ENCODE measurements at regions not wholly inside any gene's neighbourhood (a gene's known extent, or its start where the extent isn't known, plus 50 kb on each side); places are given as distances from the start of the nearest gene placed in this dataset.

- no peaks in the 10 kb centered on the region for H3K27me3 Mint-ChIP-seq (ENCODE audit: unreplicated experiment)
Measured at GRCh38 chr5:63141591-63141990, 563.0 kb downstream of the LRRC70 start.

GRCh38 chr5:63135291-63135690, 556.7 kb downstream of the LRRC70 start:
- Mint-ChIP-seq H3K9me3 (ENCODE audit: low read depth, unreplicated experiment) (no peaks in the 10 kb centered on the region), H3K4me3 (ENCODE audit: low read depth, unreplicated experiment) (no peak overlapping the region), H3K27ac (ENCODE audit: unreplicated experiment) (no peak overlapping the region), H3K27me3 (ENCODE audit: unreplicated experiment) (no peaks in the 10 kb centered on the region), H3K36me3 (ENCODE audit: insufficient read depth, unreplicated experiment) (peaks cover 6% of the 10 kb centered on the region), H3K4me1 (ENCODE audit: low read depth, unreplicated experiment) (peaks cover 12% of the 10 kb centered on the region)
- intact Hi-C loops (cut with micrococcal nuclease; ENCODE audit: unreplicated experiment), result no loop called here
- CTCF ChIA-PET, result no interaction called here
- DNase-seq, result no peak
- no peak for TF ChIP-seq CTCF (IDR thresholded peaks at IDR 0.05; ENCODE audit: unreplicated experiment)
- no TSS peak for BruUV-seq (replicated peaks)

More at GRCh38 chr5:63141591-63141990, 563.0 kb downstream of the LRRC70 start:
- CTCF ChIA-PET, result no interaction called here
- intact Hi-C loops (cut with micrococcal nuclease; ENCODE audit: unreplicated experiment), result no loop called here
- no TSS peak for BruUV-seq (replicated peaks)
- Mint-ChIP-seq H3K9me3 (ENCODE audit: low read depth, unreplicated experiment) (no peaks in the 10 kb centered on the region), H3K27ac (ENCODE audit: unreplicated experiment) (no peak overlapping the region), H3K4me3 (ENCODE audit: low read depth, unreplicated experiment) (no peak overlapping the region), H3K36me3 (ENCODE audit: insufficient read depth, unreplicated experiment) (no peaks in the 10 kb centered on the region), H3K4me1 (ENCODE audit: low read depth, unreplicated experiment) (no peaks in the 10 kb centered on the region)
- no peak for TF ChIP-seq CTCF (IDR thresholded peaks at IDR 0.05; ENCODE audit: unreplicated experiment)
- no peak for DNase-seq

GRCh38 chr5:63131626-63132285, 553.1 kb downstream of the LRRC70 start:
- no TSS peak for BruUV-seq (replicated peaks)
- intact Hi-C loops (cut with micrococcal nuclease; ENCODE audit: unreplicated experiment), result no loop called here
- CTCF ChIA-PET, result no interaction called here
- Mint-ChIP-seq H3K4me3 (ENCODE audit: low read depth, unreplicated experiment) (no peak overlapping the region), H3K36me3 (ENCODE audit: insufficient read depth, unreplicated experiment) (peaks cover 6% of the 10 kb centered on the region), H3K4me1 (ENCODE audit: low read depth, unreplicated experiment) (peaks cover 32% of the 10 kb centered on the region), H3K9me3 (ENCODE audit: low read depth, unreplicated experiment) (no peaks in the 10 kb centered on the region), H3K27me3 (ENCODE audit: unreplicated experiment) (no peaks in the 10 kb centered on the region), H3K27ac (ENCODE audit: unreplicated experiment) (no peak overlapping the region)
- no peak for TF ChIP-seq CTCF (IDR thresholded peaks at IDR 0.05; ENCODE audit: unreplicated experiment)
- DNase-seq, result peak; percentile 12

GRCh38 chr5:63128761-63129160, 550.1 kb downstream of the LRRC70 start:
- no peak for TF ChIP-seq CTCF (IDR thresholded peaks at IDR 0.05; ENCODE audit: unreplicated experiment)
- Mint-ChIP-seq H3K9me3 (ENCODE audit: low read depth, unreplicated experiment) (no peaks in the 10 kb centered on the region), H3K36me3 (ENCODE audit: insufficient read depth, unreplicated experiment) (no peaks in the 10 kb centered on the region), H3K27me3 (ENCODE audit: unreplicated experiment) (no peaks in the 10 kb centered on the region), H3K4me1 (ENCODE audit: low read depth, unreplicated experiment) (peaks cover 45% of the 10 kb centered on the region), H3K27ac (ENCODE audit: unreplicated experiment) (peak overlapping the region; percentile 68), H3K4me3 (ENCODE audit: low read depth, unreplicated experiment) (no peak overlapping the region)
- CTCF ChIA-PET, result interaction anchor here (0.6 kb wide), 1 partner anchor 9 kb away, joined by 3 read pairs; no protein-coding TSS in a partner anchor
- DNase-seq, result no peak
- no TSS peak for BruUV-seq (replicated peaks)
- intact Hi-C loops (cut with micrococcal nuclease; ENCODE audit: unreplicated experiment), result loop anchor here (10.0 kb wide), 1 partner anchor 836 kb away; the partner anchor contains the start of gene HTR1A

Measured in Calu3 (cell line).